IMR-90 (cell line): ENCODE measurements at regions not wholly inside any gene's neighbourhood (a gene's known extent, or its start where the extent isn't known, plus 50 kb on each side); places are given as distances from the start of the nearest gene placed in this dataset.

Experiments used
- ATAC-seq: fragments of 200-7000 bp; cut with Tn5 transposase; 2 replicates; pipeline ENCODE4 v1.9.1; 2020; ENCODE audit warnings: low read depth, mild to moderate bottlenecking, moderate library complexity
- BruUV-seq: library from RNA; stranded (reverse); fragments of 400-500 nt; replicated peaks from 2 replicates; lab custom pipeline; 2021; lab: Mats Ljungman, UMichigan
- CTCF ChIA-PET: fragments of 300-600 bp; formaldehyde crosslinking; extraction: SDS; loops from one replicate; lab custom pipeline; 2021; ENCODE audit warnings: antibody characterized with exemption; lab: Yijun Ruan, JAX
- POLR2A ChIA-PET: fragments of 300-600 bp; sonication (Branson Sonifier 250); formaldehyde crosslinking; loops from one replicate; lab custom pipeline; 2022; ENCODE audit warnings: antibody characterized with exemption; ENCODE audit not compliant: unreplicated experiment; lab: Charles Lee
- DNase-seq: peaks from one replicate; pipeline ENCODE4 v3.0.0; 2013
- H2AFZ ChIP-seq: replicated peaks from 2 replicates; pipeline ENCODE3; 2013; ENCODE audit warnings: low read length, mild to moderate bottlenecking; ENCODE audit not compliant: poor library complexity
- H2AK5ac ChIP-seq: 2 replicates; pipeline ENCODE4 v1.6.1; 2013; ENCODE audit warnings: low read depth, low read length, inconsistent platforms
- H2AK9ac ChIP-seq: replicated peaks from 2 replicates; pipeline ENCODE3; 2013; ENCODE audit warnings: mild to moderate bottlenecking, low read depth, low read length, moderate library complexity; ENCODE audit not compliant: poor library complexity
- H2BK120ac ChIP-seq: 2 replicates; pipeline ENCODE4 v1.6.1; 2013; ENCODE audit warnings: low read depth, low read length, inconsistent platforms
- H2BK15ac ChIP-seq: 3 replicates; pipeline ENCODE4 v1.6.1; 2013; ENCODE audit warnings: low read depth, low read length, inconsistent platforms
- H2BK20ac ChIP-seq: 2 replicates; pipeline ENCODE4 v1.6.1; 2013; ENCODE audit warnings: low read depth, mild to moderate bottlenecking, inconsistent platforms, low read length, moderate library complexity
- H2BK5ac ChIP-seq: 2 replicates; pipeline ENCODE4 v1.6.1; 2013; ENCODE audit warnings: mild to moderate bottlenecking, low read depth, low read length, inconsistent platforms; ENCODE audit not compliant: poor library complexity, severe bottlenecking
- H3K14ac ChIP-seq: replicated peaks from 2 replicates; pipeline ENCODE4 v1.6.1; 2013; ENCODE audit warnings: low read depth, low read length, inconsistent platforms
- H3K18ac ChIP-seq: 2 replicates; pipeline ENCODE4 v1.6.1; 2013; ENCODE audit warnings: low read depth, low read length, control low read depth
- H3K23ac ChIP-seq: 2 replicates; pipeline ENCODE4 v1.6.1; 2013; ENCODE audit warnings: low read depth, low read length, inconsistent platforms
- H3K27ac ChIP-seq: 2 replicates; pipeline ENCODE4 v1.5.1; 2013; ENCODE audit warnings: mild to moderate bottlenecking, control low read depth, low read length; ENCODE audit not compliant: insufficient read depth
- H3K27me3 ChIP-seq: 2 replicates; pipeline ENCODE4 v1.6.1; 2013; ENCODE audit warnings: low read length; ENCODE audit not compliant: control insufficient read depth, insufficient read depth
- H3K36me3 ChIP-seq: 2 replicates; pipeline ENCODE4 v1.6.1; 2013; ENCODE audit warnings: low read length, mixed read lengths; ENCODE audit not compliant: control insufficient read depth, insufficient read depth
- H3K4ac ChIP-seq: 2 replicates; pipeline ENCODE4 v1.6.1; 2013; ENCODE audit warnings: low read depth, low read length, inconsistent platforms
- H3K4me1 ChIP-seq: 2 replicates; pipeline ENCODE4 v1.6.1; 2013; ENCODE audit warnings: low read length, mixed read lengths; ENCODE audit not compliant: control insufficient read depth, insufficient read depth
- H3K4me2 ChIP-seq: 2 replicates; pipeline ENCODE4 v1.6.1; 2013; ENCODE audit warnings: low read depth, mild to moderate bottlenecking, control low read depth, low read length, moderate library complexity
- H3K4me3 ChIP-seq: 2 replicates; pipeline ENCODE4 v1.5.1; 2013; ENCODE audit warnings: low read depth, mild to moderate bottlenecking, control low read depth, low read length, moderate library complexity; ENCODE audit not compliant: insufficient read depth
- H3K56ac ChIP-seq: 2 replicates; pipeline ENCODE4 v1.6.1; 2013; ENCODE audit warnings: low read length, inconsistent platforms; ENCODE audit not compliant: insufficient read depth; ENCODE audit errors: extremely low read depth
- H3K79me1 ChIP-seq, 2 experiments: 2 replicates each; pipeline ENCODE4 v1.6.1; 2013; ENCODE audit warnings: low read length in 2 of 2, inconsistent platforms in 1 of 2, low read depth in 1 of 2
- H3K9ac ChIP-seq: 2 replicates; pipeline ENCODE4 v1.6.1; 2013; ENCODE audit warnings: low read depth, low read length, control low read depth
- H3K9me1 ChIP-seq: 2 replicates; pipeline ENCODE4 v1.6.1; 2013; ENCODE audit warnings: low read length, inconsistent platforms; ENCODE audit not compliant: insufficient read depth
- H3K9me3 ChIP-seq: 2 replicates; pipeline ENCODE4 v1.6.1; 2013; ENCODE audit warnings: low read length; ENCODE audit not compliant: control insufficient read depth, insufficient read depth
- H4K20me1 ChIP-seq: 2 replicates; pipeline ENCODE4 v1.6.1; 2013; ENCODE audit warnings: low read length, inconsistent platforms; ENCODE audit not compliant: insufficient read depth
- H4K5ac ChIP-seq: 2 replicates; pipeline ENCODE4 v1.6.1; 2013; ENCODE audit warnings: mild to moderate bottlenecking, low read depth, low read length, control low read depth
- H4K8ac ChIP-seq, 2 experiments: 2 replicates each; pipeline ENCODE4 v1.6.1; 2013; ENCODE audit warnings: low read depth in 2 of 2, low read length in 2 of 2, control low read depth in 1 of 2, inconsistent platforms in 1 of 2
- H4K91ac ChIP-seq: 2 replicates; pipeline ENCODE4 v1.6.1; 2013; ENCODE audit warnings: low read depth, low read length, inconsistent platforms; ENCODE audit not compliant: insufficient read depth
- BHLHE40 ChIP-seq: fragments of 150-350 bp; IDR thresholded peaks from 2 replicates; pipeline ENCODE4 v1.6.1; 2016; ENCODE audit warnings: mild to moderate bottlenecking, low read depth, low read length
- CEBPB ChIP-seq: IDR thresholded peaks from 2 replicates; pipeline ENCODE4 v1.6.1; 2012; ENCODE audit warnings: low read depth, low read length, improper control_type of control experiment
- CHD1 ChIP-seq: IDR thresholded peaks from 2 replicates; pipeline ENCODE4 v1.6.1; 2012; ENCODE audit warnings: low read depth, low read length, improper control_type of control experiment
- FOS ChIP-seq: fragments of 150-350 bp; IDR thresholded peaks from 2 replicates; pipeline ENCODE4 v1.6.1; 2016; ENCODE audit warnings: low read depth, low read length
- MAFK ChIP-seq: IDR thresholded peaks from 2 replicates; pipeline ENCODE4 v1.6.1; 2012; ENCODE audit warnings: low read depth, low read length, improper control_type of control experiment
- MAZ ChIP-seq: IDR thresholded peaks from 2 replicates; pipeline ENCODE4 v1.6.1; 2012; ENCODE audit warnings: low read depth, mild to moderate bottlenecking, low read length, improper control_type of control experiment, moderate library complexity, borderline replicate concordance
- MXI1 ChIP-seq: IDR thresholded peaks from 2 replicates; pipeline ENCODE4 v1.6.1; 2012; ENCODE audit warnings: low read depth, mild to moderate bottlenecking, low read length, moderate library complexity, borderline replicate concordance
- NFE2L2 ChIP-seq: fragments of 150-350 bp; IDR thresholded peaks from 2 replicates; pipeline ENCODE4 v1.6.1; 2016; ENCODE audit warnings: low read depth, mild to moderate bottlenecking, low read length
- POLR2A ChIP-seq: IDR thresholded peaks from 2 replicates; pipeline ENCODE4 v1.6.1; 2012; ENCODE audit warnings: mild to moderate bottlenecking, low read depth, low read length
- RAD21 ChIP-seq: IDR thresholded peaks from 2 replicates; pipeline ENCODE4 v1.6.1; 2012; ENCODE audit warnings: low read length, improper control_type of control experiment
- RCOR1 ChIP-seq: IDR thresholded peaks from 2 replicates; pipeline ENCODE4 v1.6.1; 2012; ENCODE audit warnings: mild to moderate bottlenecking, low read length, improper control_type of control experiment; ENCODE audit not compliant: insufficient replicate concordance
- RFX5 ChIP-seq: IDR thresholded peaks from 2 replicates; pipeline ENCODE4 v1.8.0; 2012; ENCODE audit warnings: low read depth, mild to moderate bottlenecking, low read length, moderate library complexity
- SMC3 ChIP-seq: fragments of 150-350 bp; IDR thresholded peaks from 2 replicates; pipeline ENCODE4 v1.6.1; 2016; ENCODE audit warnings: low read depth, mild to moderate bottlenecking, antibody characterized with exemption, low read length, moderate library complexity
- WGBS, 2 experiments: methylation state at CpG; one replicate each; pipeline versions ENCODE4 v1.1.5 to v1.1.7; 2013; ENCODE audit warnings: missing lambda C conversion rate in 2 of 2; ENCODE audit not compliant: insufficient read length in 1 of 2; ENCODE audit errors: extremely low coverage in 2 of 2; 5-methylcytosine and 5-hydroxymethylcytosine counted together
- dilution Hi-C: fragments of 300-500 bp; cut with HindIII; formaldehyde crosslinking; loops from one replicate; pipeline ENCODE4 v1.14.3; 2018; ENCODE audit warnings: low sequenced_read_pairs; ENCODE audit not compliant: unreplicated experiment
- in situ Hi-C: fragments of 300-500 bp; cut with MboI; formaldehyde crosslinking; loops from 3 replicates; pipeline ENCODE4 v1.14.3; 2019; ENCODE audit warnings: low sequenced_read_pairs, inconsistent platforms, mixed read lengths
- intact Hi-C: fragments of 100-400 bp; cut with micrococcal nuclease; formaldehyde crosslinking; loops from 2 replicates; pipeline ENCODE4 v1.10.0; 2022
- TF ChIP-seq, protein P1 (sequence below): conservative IDR thresholded peaks from 2 replicates; pipeline ENCODE4 v1.5.1; 2012; ENCODE audit warnings: mild to moderate bottlenecking, low read depth, low read length, improper control_type of control experiment
- TF ChIP-seq, protein P2 (sequence below): fragments of 150-350 bp; IDR thresholded peaks from 2 replicates; pipeline ENCODE4 v1.6.1; 2016; ENCODE audit warnings: low read depth, mild to moderate bottlenecking, low read length, moderate library complexity, borderline replicate concordance
- TF ChIP-seq, protein P3 (sequence below): fragments of 150-350 bp; IDR thresholded peaks from 2 replicates; pipeline ENCODE4 v1.6.1; 2017; ENCODE audit warnings: mild to moderate bottlenecking, antibody characterized with exemption, low read length, low read depth

DNA sequence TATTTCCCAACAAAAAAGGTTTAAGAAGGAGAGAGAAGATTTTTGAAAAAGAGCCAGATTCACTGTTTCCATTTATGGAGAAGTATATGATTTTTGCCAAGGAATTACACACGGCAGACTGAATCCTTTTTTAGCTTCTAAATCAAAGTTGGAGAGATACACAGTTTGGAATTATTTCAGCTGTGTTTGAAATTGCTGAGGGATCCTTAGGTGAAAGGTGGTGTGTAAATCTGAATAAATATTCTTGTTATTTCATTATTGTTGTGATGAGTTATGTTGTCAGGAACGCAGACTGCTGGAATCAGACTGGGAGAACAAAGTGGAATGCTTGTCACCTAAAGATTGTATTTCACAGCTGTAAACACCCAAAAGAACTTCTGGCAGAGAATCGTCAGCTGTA, 168.5 kb upstream of the AKIRIN2 start:
- in situ Hi-C loops = no loop called here
- Histone ChIP-seq H3K9me1 (no peaks in the 10 kb centered on the region), H3K9me3 (no peaks in the 10 kb centered on the region), H3K23ac (no peak overlapping the region), H3K27ac (no peak overlapping the region), H4K8ac (no peak overlapping the region), H3K9ac (no peak overlapping the region), H3K4ac (no peak overlapping the region), H2AK5ac (no peak overlapping the region), H2AK9ac (no peak overlapping the region), H3K4me1 (no peaks in the 10 kb centered on the region), H3K14ac (no peak overlapping the region), H3K4me3 (no peak overlapping the region), H3K56ac (no peak overlapping the region), H3K36me3 (no peaks in the 10 kb centered on the region), H4K5ac (no peak overlapping the region), H4K91ac (no peak overlapping the region), H2BK5ac (no peak overlapping the region), H3K79me1 (no peaks in the 10 kb centered on the region), H4K20me1 (no peaks in the 10 kb centered on the region), H3K4me2 (no peak overlapping the region), H2AFZ (no peak overlapping the region), H2BK120ac (no peak overlapping the region), H2BK15ac (no peak overlapping the region), H3K18ac (no peak overlapping the region), H3K27me3 (peaks cover 10% of the 10 kb centered on the region), H2BK20ac (no peak overlapping the region)
- WGBS, 2 experiments = no CpG with 5 or more reads among the region's 3 CpGs
- intact Hi-C loops = no loop called here
- ChIA-PET POLR2A (interaction anchor here (0.6 kb wide), 1 partner anchor 1187 kb away, joined by 3 read pairs; no protein-coding TSS in a partner anchor), CTCF (interaction anchor here (0.6 to 1.1 kb wide), 3 partner anchors 15 to 60 kb away, joined by 3 to 5 read pairs (median 3); no protein-coding TSS in a partner anchor)
- no peak for TF ChIP-seq RCOR1
- no peak for TF ChIP-seq MAFK
- no peak for TF ChIP-seq CEBPB
- no peak for TF ChIP-seq CHD1
- TF ChIP-seq NFE2L2 = no peak
- TF ChIP-seq, protein P1, sequence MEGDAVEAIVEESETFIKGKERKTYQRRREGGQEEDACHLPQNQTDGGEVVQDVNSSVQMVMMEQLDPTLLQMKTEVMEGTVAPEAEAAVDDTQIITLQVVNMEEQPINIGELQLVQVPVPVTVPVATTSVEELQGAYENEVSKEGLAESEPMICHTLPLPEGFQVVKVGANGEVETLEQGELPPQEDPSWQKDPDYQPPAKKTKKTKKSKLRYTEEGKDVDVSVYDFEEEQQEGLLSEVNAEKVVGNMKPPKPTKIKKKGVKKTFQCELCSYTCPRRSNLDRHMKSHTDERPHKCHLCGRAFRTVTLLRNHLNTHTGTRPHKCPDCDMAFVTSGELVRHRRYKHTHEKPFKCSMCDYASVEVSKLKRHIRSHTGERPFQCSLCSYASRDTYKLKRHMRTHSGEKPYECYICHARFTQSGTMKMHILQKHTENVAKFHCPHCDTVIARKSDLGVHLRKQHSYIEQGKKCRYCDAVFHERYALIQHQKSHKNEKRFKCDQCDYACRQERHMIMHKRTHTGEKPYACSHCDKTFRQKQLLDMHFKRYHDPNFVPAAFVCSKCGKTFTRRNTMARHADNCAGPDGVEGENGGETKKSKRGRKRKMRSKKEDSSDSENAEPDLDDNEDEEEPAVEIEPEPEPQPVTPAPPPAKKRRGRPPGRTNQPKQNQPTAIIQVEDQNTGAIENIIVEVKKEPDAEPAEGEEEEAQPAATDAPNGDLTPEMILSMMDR = no peak
- TF ChIP-seq, protein P2, sequence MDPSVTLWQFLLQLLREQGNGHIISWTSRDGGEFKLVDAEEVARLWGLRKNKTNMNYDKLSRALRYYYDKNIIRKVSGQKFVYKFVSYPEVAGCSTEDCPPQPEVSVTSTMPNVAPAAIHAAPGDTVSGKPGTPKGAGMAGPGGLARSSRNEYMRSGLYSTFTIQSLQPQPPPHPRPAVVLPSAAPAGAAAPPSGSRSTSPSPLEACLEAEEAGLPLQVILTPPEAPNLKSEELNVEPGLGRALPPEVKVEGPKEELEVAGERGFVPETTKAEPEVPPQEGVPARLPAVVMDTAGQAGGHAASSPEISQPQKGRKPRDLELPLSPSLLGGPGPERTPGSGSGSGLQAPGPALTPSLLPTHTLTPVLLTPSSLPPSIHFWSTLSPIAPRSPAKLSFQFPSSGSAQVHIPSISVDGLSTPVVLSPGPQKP = no peak
- TF ChIP-seq RAD21 = no peak
- no peak for TF ChIP-seq SMC3
- no peak for TF ChIP-seq POLR2A
- no peak for TF ChIP-seq MAZ
- TF ChIP-seq RFX5 = no peak
- TF ChIP-seq BHLHE40 = no peak
- TF ChIP-seq, protein P3, sequence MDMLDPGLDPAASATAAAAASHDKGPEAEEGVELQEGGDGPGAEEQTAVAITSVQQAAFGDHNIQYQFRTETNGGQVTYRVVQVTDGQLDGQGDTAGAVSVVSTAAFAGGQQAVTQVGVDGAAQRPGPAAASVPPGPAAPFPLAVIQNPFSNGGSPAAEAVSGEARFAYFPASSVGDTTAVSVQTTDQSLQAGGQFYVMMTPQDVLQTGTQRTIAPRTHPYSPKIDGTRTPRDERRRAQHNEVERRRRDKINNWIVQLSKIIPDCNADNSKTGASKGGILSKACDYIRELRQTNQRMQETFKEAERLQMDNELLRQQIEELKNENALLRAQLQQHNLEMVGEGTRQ = no peak
- TF ChIP-seq FOS = no peak
- TF ChIP-seq MXI1 = no peak
- no TSS peak for BruUV-seq
- no peak for DNase-seq
- dilution Hi-C loops = no loop called here
- ATAC-seq = no peak
